Natural killer cell (primary cell): ENCODE measurements at regions not wholly inside any gene's neighbourhood (a gene's known extent, or its start where the extent isn't known, plus 50 kb on each side); places are given as distances from the start of the nearest gene placed in this dataset.

ENCODE experiments used
- ATAC-seq, 3 donors: fragments of 150-1000 bp in 2 of 3; fragments of 200-7000 bp in 1 of 3; cut with Tn5 transposase; 1 replicate in 1 of 3; 2 replicates in 2 of 3; pipeline ENCODE4 v1.10.0; 2021; ENCODE audit warnings: mild to moderate bottlenecking in 2 of 3, moderate library complexity in 2 of 3
- DNase-seq, 2 donors: peaks; one replicate each; pipeline versions ENCODE4 v3.0.0 to v3.0.0-alpha.2; 2013 to 2021; ENCODE audit warnings: mixed read lengths in 1 of 2
- H3K27ac ChIP-seq: one replicate; pipeline ENCODE4 v1.5.1; 2013; ENCODE audit warnings: mild to moderate bottlenecking, low read length
- H3K27me3 ChIP-seq: one replicate; pipeline ENCODE4 v1.6.1; 2013; ENCODE audit warnings: low read length; ENCODE audit not compliant: control insufficient read depth, insufficient read depth
- H3K36me3 ChIP-seq: one replicate; pipeline ENCODE4 v1.6.1; 2013; ENCODE audit warnings: low read length; ENCODE audit not compliant: control insufficient read depth, insufficient read depth
- H3K4me1 ChIP-seq: one replicate; pipeline ENCODE4 v1.6.1; 2013; ENCODE audit warnings: low read length; ENCODE audit not compliant: control insufficient read depth, insufficient read depth
- H3K4me3 ChIP-seq: one replicate; pipeline ENCODE4 v1.5.1; 2013; ENCODE audit warnings: low read length
- H3K9me3 ChIP-seq: one replicate; pipeline ENCODE4 v1.6.1; 2013; ENCODE audit warnings: low read length; ENCODE audit not compliant: control insufficient read depth, insufficient read depth
- H3K27ac Mint-ChIP-seq, 2 donors: one replicate each; pipeline ENCODE4 v1.8.0; 2022; ENCODE audit warnings: mild to moderate bottlenecking in 2 of 2, mixed read lengths in 2 of 2, moderate library complexity in 1 of 2
- H3K27me3 Mint-ChIP-seq, 2 donors: one replicate each; pipeline ENCODE4 v1.8.0; 2022; ENCODE audit warnings: low read depth in 2 of 2, mixed read lengths in 2 of 2
- H3K36me3 Mint-ChIP-seq: one replicate; pipeline ENCODE4 v1.8.0; 2022; ENCODE audit warnings: mixed read lengths
- H3K4me1 Mint-ChIP-seq, 2 donors: one replicate each; pipeline ENCODE4 v1.8.0; 2022; ENCODE audit warnings: mixed read lengths in 2 of 2
- H3K4me3 Mint-ChIP-seq: one replicate; pipeline ENCODE4 v1.8.0; 2022; ENCODE audit warnings: mild to moderate bottlenecking, moderate library complexity, mixed read lengths
- H3K9me3 Mint-ChIP-seq, 2 donors: one replicate each; pipeline ENCODE4 v1.8.0; 2022; ENCODE audit warnings: mixed read lengths in 2 of 2
- WGBS: methylation state at CpG from one replicate; pipeline ENCODE4 v1.1.7; 2013; ENCODE audit warnings: missing lambda C conversion rate; ENCODE audit not compliant: insufficient coverage; 5-methylcytosine and 5-hydroxymethylcytosine counted together
- intact Hi-C: fragments of 100-400 bp; cut with micrococcal nuclease; formaldehyde crosslinking; loops from one replicate; pipeline ENCODE4 v1.14.2; 2022
- TF ChIP-seq, protein P1 (sequence below): fragments of 200-600 bp; IDR thresholded peaks from one replicate; pipeline ENCODE4 v1.8.0; 2022; ENCODE audit warnings: antibody characterized with exemption

DNA sequence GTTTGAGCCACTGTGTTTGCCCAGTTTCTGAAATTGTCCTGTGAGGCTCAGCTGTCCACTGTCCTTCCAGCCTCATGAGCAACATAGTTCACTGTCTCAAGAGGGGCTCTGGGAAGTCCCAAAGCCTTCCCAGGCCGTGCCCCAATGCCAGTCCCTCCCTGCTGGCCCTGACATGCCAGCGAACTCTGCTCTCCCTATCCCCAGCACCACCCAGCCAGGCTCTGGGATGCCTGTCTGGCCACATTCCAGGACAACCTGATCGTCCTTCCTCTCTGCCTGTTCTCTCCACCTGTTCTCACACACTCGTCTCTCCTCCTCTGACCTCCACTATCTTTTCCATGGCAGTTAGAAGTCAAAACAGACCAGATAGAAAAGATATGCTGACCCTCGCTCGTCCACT, 278.0 kb upstream of the ID2 start:
- no peak overlapping the region for H3K4me3 Mint-ChIP-seq
- Histone ChIP-seq H3K4me3 (no peak overlapping the region), H3K27me3 (no peaks in the 10 kb centered on the region), H3K27ac (no peak overlapping the region), H3K36me3 (no peaks in the 10 kb centered on the region), H3K4me1 (peaks cover 7% of the 10 kb centered on the region), H3K9me3 (no peaks in the 10 kb centered on the region)
- 94% methylated on average over 6 of the region's 6 CpGs for WGBS
- ATAC-seq (no peak), DNase-seq (no peak)
- peaks cover 31 to 39% of the 10 kb centered on the region in 2 donors for H3K4me1 Mint-ChIP-seq
- H3K9me3 Mint-ChIP-seq = no peaks in the 10 kb centered on the region
- no peaks in the 10 kb centered on the region for H3K27me3 Mint-ChIP-seq
- H3K27ac Mint-ChIP-seq = peak overlapping the region in 1 of 2 donors; percentile 19
- TF ChIP-seq, protein P1, sequence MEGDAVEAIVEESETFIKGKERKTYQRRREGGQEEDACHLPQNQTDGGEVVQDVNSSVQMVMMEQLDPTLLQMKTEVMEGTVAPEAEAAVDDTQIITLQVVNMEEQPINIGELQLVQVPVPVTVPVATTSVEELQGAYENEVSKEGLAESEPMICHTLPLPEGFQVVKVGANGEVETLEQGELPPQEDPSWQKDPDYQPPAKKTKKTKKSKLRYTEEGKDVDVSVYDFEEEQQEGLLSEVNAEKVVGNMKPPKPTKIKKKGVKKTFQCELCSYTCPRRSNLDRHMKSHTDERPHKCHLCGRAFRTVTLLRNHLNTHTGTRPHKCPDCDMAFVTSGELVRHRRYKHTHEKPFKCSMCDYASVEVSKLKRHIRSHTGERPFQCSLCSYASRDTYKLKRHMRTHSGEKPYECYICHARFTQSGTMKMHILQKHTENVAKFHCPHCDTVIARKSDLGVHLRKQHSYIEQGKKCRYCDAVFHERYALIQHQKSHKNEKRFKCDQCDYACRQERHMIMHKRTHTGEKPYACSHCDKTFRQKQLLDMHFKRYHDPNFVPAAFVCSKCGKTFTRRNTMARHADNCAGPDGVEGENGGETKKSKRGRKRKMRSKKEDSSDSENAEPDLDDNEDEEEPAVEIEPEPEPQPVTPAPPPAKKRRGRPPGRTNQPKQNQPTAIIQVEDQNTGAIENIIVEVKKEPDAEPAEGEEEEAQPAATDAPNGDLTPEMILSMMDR = no peak
- no peaks in the 10 kb centered on the region for H3K36me3 Mint-ChIP-seq
- intact Hi-C loops = no loop called here

DNA sequence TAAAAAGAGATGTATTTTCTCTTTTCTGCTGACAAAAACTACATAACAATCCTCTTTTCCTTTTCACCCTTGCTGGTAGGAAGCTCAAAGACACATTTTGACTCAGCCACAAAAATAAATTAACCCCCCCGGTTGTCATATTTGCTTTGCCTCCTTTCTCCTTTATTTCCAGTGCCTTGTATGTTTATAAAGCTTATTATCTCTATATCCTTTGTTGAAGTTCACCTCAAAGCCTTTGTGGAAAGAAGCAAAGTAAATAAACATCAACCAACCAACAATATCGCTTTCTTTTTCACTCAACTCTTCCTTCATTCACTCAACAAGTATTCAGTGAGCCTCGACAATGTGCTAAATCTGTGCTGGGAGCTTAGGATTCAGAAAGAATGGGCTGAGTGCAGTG, 276.5 kb upstream of the ID2 start:
- H3K27ac Mint-ChIP-seq = peak overlapping the region in 1 of 2 donors; percentile 53
- no peak for ATAC-seq

DNA sequence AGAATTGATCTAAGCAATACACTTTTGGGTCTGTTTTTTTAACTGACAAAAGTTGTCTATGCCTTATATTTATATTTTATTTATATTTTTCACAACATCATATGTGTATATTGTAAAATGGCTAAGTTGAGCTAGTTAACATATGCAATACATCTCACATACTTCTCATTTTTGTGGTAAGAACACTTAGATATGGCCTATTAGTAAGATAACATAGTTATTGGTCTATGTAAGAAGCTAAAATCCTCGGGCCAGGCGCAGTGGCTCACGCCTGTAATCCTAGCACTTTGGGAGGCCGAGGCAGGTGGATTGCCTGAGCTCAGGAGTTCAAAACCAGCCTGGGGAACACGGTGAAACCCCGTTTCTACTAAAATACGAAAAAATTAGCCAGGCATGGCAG, 275.6 kb upstream of the ID2 start:
- no peak for DNase-seq
- TF ChIP-seq, protein P1 = no peak
- no peak overlapping the region for H3K4me3 Mint-ChIP-seq
- ATAC-seq = no peak
- no peaks in the 10 kb centered on the region for H3K36me3 ChIP-seq
- intact Hi-C loops = no loop called here
- H3K27me3 Mint-ChIP-seq = no peaks in the 10 kb centered on the region
- peaks cover 15% of the 10 kb centered on the region for H3K4me1 ChIP-seq
- H3K9me3 Mint-ChIP-seq = no peaks in the 10 kb centered on the region
- no peaks in the 10 kb centered on the region for H3K9me3 ChIP-seq
- H3K27ac ChIP-seq = no peak overlapping the region
- 90% methylated on average over 7 of the region's 7 CpGs for WGBS
- no peaks in the 10 kb centered on the region for H3K27me3 ChIP-seq
- peaks cover 42 to 48% of the 10 kb centered on the region in 2 donors for H3K4me1 Mint-ChIP-seq
- no peak overlapping the region for H3K27ac Mint-ChIP-seq
- H3K4me3 ChIP-seq = no peak overlapping the region
- no peaks in the 10 kb centered on the region for H3K36me3 Mint-ChIP-seq

More for the DNA sequence above, 276.5 kb upstream of the ID2 start:
- no peaks in the 10 kb centered on the region for H3K27me3 Mint-ChIP-seq
- Histone ChIP-seq H3K9me3 (no peaks in the 10 kb centered on the region), H3K27ac (no peak overlapping the region), H3K4me1 (peaks cover 15% of the 10 kb centered on the region), H3K4me3 (no peak overlapping the region), H3K27me3 (no peaks in the 10 kb centered on the region), H3K36me3 (no peaks in the 10 kb centered on the region)
- WGBS = 91% methylated on average over 2 of the region's 3 CpGs
- no peak overlapping the region for H3K4me3 Mint-ChIP-seq
- no peaks in the 10 kb centered on the region for H3K9me3 Mint-ChIP-seq
- no peaks in the 10 kb centered on the region for H3K36me3 Mint-ChIP-seq
- DNase-seq = no peak
- TF ChIP-seq, protein P1 = no peak
- peaks cover 44 to 50% of the 10 kb centered on the region in 2 donors for H3K4me1 Mint-ChIP-seq
- intact Hi-C loops = no loop called here

DNA sequence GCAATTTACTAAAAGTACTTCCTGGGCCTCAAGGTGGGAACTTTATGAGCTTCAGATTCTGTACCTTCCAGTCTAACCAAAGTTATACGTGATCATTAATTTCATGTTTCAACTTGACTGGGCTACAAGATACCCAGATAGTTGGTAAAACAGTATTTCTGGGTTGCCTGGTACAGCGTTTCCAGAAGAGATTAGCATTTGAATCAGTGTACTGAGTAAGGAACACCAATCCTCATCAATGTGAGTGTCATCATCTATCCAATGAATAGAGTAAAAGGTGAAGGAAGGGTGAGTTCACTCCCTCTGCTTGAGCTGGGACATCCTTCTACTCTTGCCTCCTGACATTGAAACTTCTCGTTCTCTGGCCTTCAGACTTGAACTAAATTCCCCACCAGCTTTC, 274.5 kb upstream of the ID2 start:
- no peaks in the 10 kb centered on the region for H3K36me3 ChIP-seq
- no peaks in the 10 kb centered on the region for H3K9me3 Mint-ChIP-seq
- H3K4me1 Mint-ChIP-seq = peaks cover 46 to 57% of the 10 kb centered on the region in 2 donors
- H3K27ac ChIP-seq = no peak overlapping the region
- TF ChIP-seq, protein P1 = no peak
- peak overlapping the region in 1 of 2 donors; percentile 41 for H3K27ac Mint-ChIP-seq
- no peaks in the 10 kb centered on the region for H3K27me3 Mint-ChIP-seq
- no peak overlapping the region for H3K4me3 Mint-ChIP-seq
- no peaks in the 10 kb centered on the region for H3K36me3 Mint-ChIP-seq
- intact Hi-C loops = no loop called here
- H3K4me3 ChIP-seq = no peak overlapping the region
- H3K9me3 ChIP-seq = no peaks in the 10 kb centered on the region
- 80% methylated on average over 3 of the region's 3 CpGs for WGBS
- no peak for DNase-seq
- no peak for ATAC-seq
- no peaks in the 10 kb centered on the region for H3K27me3 ChIP-seq
- H3K4me1 ChIP-seq = peaks cover 15% of the 10 kb centered on the region
